ENCODE measurements at regions not wholly inside any gene's neighbourhood (a gene's known extent, or its start where the extent isn't known, plus 50 kb on each side); places are given as distances from the start of the nearest gene placed in this dataset.
A peak's percentile ranks its signal among the peaks of the same experiment; 100 is the strongest.

GRCh38 chr13:85108356-85108755, 690.9 kb downstream of the SLITRK6 start:
- TF ChIP-seq CTCF (IDR thresholded peaks at IDR 0.05) = no peak
- no peak for TF ChIP-seq EP300 (IDR thresholded peaks at IDR 0.05)
- no peak for TF ChIP-seq POLR2AphosphoS5 (IDR thresholded peaks at IDR 0.05)
- no peak for TF ChIP-seq POLR2A (IDR thresholded peaks at IDR 0.05)
- Histone ChIP-seq H3K36me3 (no peaks in the 10 kb centered on the region), H3K9me3 (no peaks in the 10 kb centered on the region), H3K4me3 (no peak overlapping the region), H3K27ac (no peak overlapping the region), H3K4me1 (no peaks in the 10 kb centered on the region), H3K27me3 (no peaks in the 10 kb centered on the region)
- DNase-seq (peak in 1 of 2 donors; percentile 39), ATAC-seq (ENCODE audit: low FRiP score in 2 of 2) (no peak)
- WGBS, 2 donors = 93 to 100% methylated on average over 1 to 3 of the region's 3 CpGs

GRCh38 chr13:85099245-85099644, 700.0 kb downstream of the SLITRK6 start:
- H3K27me3 ChIP-seq = no peaks in the 10 kb centered on the region
- no peak overlapping the region for H3K27ac ChIP-seq
- H3K36me3 ChIP-seq = no peaks in the 10 kb centered on the region
- no peak for ATAC-seq (ENCODE audit: low FRiP score in 2 of 2)
- TF ChIP-seq POLR2AphosphoS5 (IDR thresholded peaks at IDR 0.05) = no peak
- no peak for TF ChIP-seq CTCF (IDR thresholded peaks at IDR 0.05)
- DNase-seq = no peak
- H3K9me3 ChIP-seq = no peaks in the 10 kb centered on the region
- H3K4me1 ChIP-seq = no peaks in the 10 kb centered on the region
- H3K4me3 ChIP-seq = no peak overlapping the region
- WGBS, 2 donors = 91 to 95% methylated on average over 3 of the region's 3 CpGs

GRCh38 chr13:85095418-85096272, 703.6 kb downstream of the SLITRK6 start:
- Histone ChIP-seq H3K9me3 (no peaks in the 10 kb centered on the region), H3K36me3 (no peaks in the 10 kb centered on the region), H3K27ac (no peak overlapping the region), H3K27me3 (no peaks in the 10 kb centered on the region), H3K4me1 (no peaks in the 10 kb centered on the region), H3K4me3 (no peak overlapping the region)
- no peak for DNase-seq
- TF ChIP-seq POLR2A (IDR thresholded peaks at IDR 0.05) = no peak
- WGBS, 2 donors = 62 to 77% methylated on average over 4 of the region's 4 CpGs
- ATAC-seq (ENCODE audit: low FRiP score in 2 of 2) = no peak

GRCh38 chr13:85093808-85094207, 705.4 kb downstream of the SLITRK6 start:
- no peaks in the 10 kb centered on the region for H3K36me3 ChIP-seq
- DNase-seq = no peak
- no peak overlapping the region for H3K4me3 ChIP-seq
- no peak for TF ChIP-seq CTCF (IDR thresholded peaks at IDR 0.05)
- TF ChIP-seq POLR2A (IDR thresholded peaks at IDR 0.05) = no peak
- TF ChIP-seq EP300 (IDR thresholded peaks at IDR 0.05) = no peak
- no peak for TF ChIP-seq POLR2AphosphoS5 (IDR thresholded peaks at IDR 0.05)
- no peaks in the 10 kb centered on the region for H3K4me1 ChIP-seq
- H3K27me3 ChIP-seq = no peaks in the 10 kb centered on the region
- no peak overlapping the region for H3K27ac ChIP-seq
- peak in 1 of 2 donors; percentile 88 for ATAC-seq (ENCODE audit: low FRiP score in 2 of 2)
- no peaks in the 10 kb centered on the region for H3K9me3 ChIP-seq
- 77 to 89% methylated on average over 3 to 5 of the region's 5 CpGs for WGBS, 2 donors

GRCh38 chr13:85091631-85092234, 707.5 kb downstream of the SLITRK6 start:
- no peak overlapping the region for H3K27ac ChIP-seq
- DNase-seq (no peak), ATAC-seq (ENCODE audit: low FRiP score in 2 of 2) (no peak)

More at GRCh38 chr13:85091631-85092234, 707.5 kb downstream of the SLITRK6 start:
- no peaks in the 10 kb centered on the region for H3K36me3 ChIP-seq
- WGBS, 2 donors = 51 to 64% methylated on average over 5 of the region's 5 CpGs
- no peak for TF ChIP-seq POLR2A (IDR thresholded peaks at IDR 0.05)
- TF ChIP-seq POLR2AphosphoS5 (IDR thresholded peaks at IDR 0.05) = no peak
- TF ChIP-seq EP300 (IDR thresholded peaks at IDR 0.05) = no peak
- TF ChIP-seq CTCF (IDR thresholded peaks at IDR 0.05) = no peak
- H3K27me3 ChIP-seq = no peaks in the 10 kb centered on the region
- H3K4me1 ChIP-seq = no peaks in the 10 kb centered on the region
- H3K4me3 ChIP-seq = no peak overlapping the region
- no peaks in the 10 kb centered on the region for H3K9me3 ChIP-seq

Measured in upper lobe of left lung (tissue), 6 donors.